ENCODE measurements at regions not wholly inside any gene's neighbourhood (a gene's known extent, or its start where the extent isn't known, plus 50 kb on each side); places are given as distances from the start of the nearest gene placed in this dataset.

GRCh38 chr11:119513131-119513805 lies 90.3 kb upstream of the THY1 start:
- no peak overlapping the region for H3K4me3 ChIP-seq (ENCODE audit: low read length)
- TF ChIP-seq CTCF (conservative IDR thresholded peaks at IDR 0.05; ENCODE audit: low read depth, low read length) = no peak
- no peak for DNase-seq (ENCODE audit: low read depth)

GRCh38 chr11:119512369-119512768 lies 89.4 kb upstream of the THY1 start:
- no peak for DNase-seq (ENCODE audit: low read depth)
- TF ChIP-seq CTCF (conservative IDR thresholded peaks at IDR 0.05; ENCODE audit: low read depth, low read length) = no peak
- no peak overlapping the region for H3K4me3 ChIP-seq (ENCODE audit: low read length)

- no peak overlapping the region for H3K4me3 ChIP-seq (ENCODE audit: low read length)
- no peak for TF ChIP-seq CTCF (conservative IDR thresholded peaks at IDR 0.05; ENCODE audit: low read depth, low read length)
- DNase-seq (ENCODE audit: low read depth) = no peak
These were observed 88.8 kb upstream of the THY1 start for GRCh38 chr11:119511614-119512306.

- no peak for TF ChIP-seq CTCF (conservative IDR thresholded peaks at IDR 0.05; ENCODE audit: low read depth, low read length)
- no peak overlapping the region for H3K4me3 ChIP-seq (ENCODE audit: low read length)
- DNase-seq (ENCODE audit: low read depth) = no peak
These were observed 87.0 kb upstream of the THY1 start for GRCh38 chr11:119509969-119510401.

GRCh38 chr11:119509282-119509841 lies 86.4 kb upstream of the THY1 start:
- TF ChIP-seq CTCF (conservative IDR thresholded peaks at IDR 0.05; ENCODE audit: low read depth, low read length) = no peak
- H3K4me3 ChIP-seq (ENCODE audit: low read length) = no peak overlapping the region
- DNase-seq (ENCODE audit: low read depth) = no peak

- no peak for TF ChIP-seq CTCF (conservative IDR thresholded peaks at IDR 0.05; ENCODE audit: low read depth, low read length)
These were observed 83.5 kb upstream of the THY1 start for GRCh38 chr11:119506436-119506835.

More at GRCh38 chr11:119506436-119506835, 83.5 kb upstream of the THY1 start:
- no peak for DNase-seq (ENCODE audit: low read depth)
- H3K4me3 ChIP-seq (ENCODE audit: low read length) = no peak overlapping the region
